OCI-LY1 (cell line): ENCODE measurements at regions not wholly inside any gene's neighbourhood (a gene's known extent, or its start where the extent isn't known, plus 50 kb on each side); places are given as distances from the start of the nearest gene placed in this dataset.

ENCODE experiments used
- EZH2 ChIP-seq: fragments of 200-600 bp; sonication (generic), shearing (Covaris generic); IDR thresholded peaks from 2 replicates; pipeline ENCODE4 v1.8.0; 2017; ENCODE audit warnings: borderline replicate concordance, mixed run types, mild to moderate bottlenecking, antibody characterized with exemption, low read length, moderate library complexity, mixed read lengths
- TF ChIP-seq, protein P1 (sequence below): fragments of 200-600 bp; sonication (generic), shearing (Covaris generic); IDR thresholded peaks from 2 replicates; pipeline ENCODE4 v1.5.1; 2017; ENCODE audit warnings: mild to moderate bottlenecking, antibody characterized with exemption, low read length, moderate library complexity, mixed read lengths

DNA sequence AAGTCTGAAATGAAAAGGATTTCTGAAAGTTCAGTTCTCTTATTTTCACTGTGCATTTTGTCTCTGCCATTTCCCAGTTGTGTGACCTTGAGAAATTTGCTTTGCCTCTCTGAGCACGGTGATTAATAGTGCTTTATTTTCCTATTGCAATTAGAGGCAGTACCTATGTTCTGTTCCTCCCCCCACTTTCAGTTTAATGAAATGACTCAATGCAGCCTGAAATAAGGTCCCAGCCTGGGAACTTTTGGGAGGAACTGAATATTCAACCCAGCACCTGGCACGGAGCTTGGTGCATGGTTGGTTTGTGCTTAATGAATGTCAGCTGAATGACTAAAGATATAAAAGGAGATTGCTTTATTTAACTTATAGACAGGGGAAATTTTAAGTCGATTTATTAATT, 352.6 kb downstream of the PDCD6IP start:
- TF ChIP-seq, protein P1, sequence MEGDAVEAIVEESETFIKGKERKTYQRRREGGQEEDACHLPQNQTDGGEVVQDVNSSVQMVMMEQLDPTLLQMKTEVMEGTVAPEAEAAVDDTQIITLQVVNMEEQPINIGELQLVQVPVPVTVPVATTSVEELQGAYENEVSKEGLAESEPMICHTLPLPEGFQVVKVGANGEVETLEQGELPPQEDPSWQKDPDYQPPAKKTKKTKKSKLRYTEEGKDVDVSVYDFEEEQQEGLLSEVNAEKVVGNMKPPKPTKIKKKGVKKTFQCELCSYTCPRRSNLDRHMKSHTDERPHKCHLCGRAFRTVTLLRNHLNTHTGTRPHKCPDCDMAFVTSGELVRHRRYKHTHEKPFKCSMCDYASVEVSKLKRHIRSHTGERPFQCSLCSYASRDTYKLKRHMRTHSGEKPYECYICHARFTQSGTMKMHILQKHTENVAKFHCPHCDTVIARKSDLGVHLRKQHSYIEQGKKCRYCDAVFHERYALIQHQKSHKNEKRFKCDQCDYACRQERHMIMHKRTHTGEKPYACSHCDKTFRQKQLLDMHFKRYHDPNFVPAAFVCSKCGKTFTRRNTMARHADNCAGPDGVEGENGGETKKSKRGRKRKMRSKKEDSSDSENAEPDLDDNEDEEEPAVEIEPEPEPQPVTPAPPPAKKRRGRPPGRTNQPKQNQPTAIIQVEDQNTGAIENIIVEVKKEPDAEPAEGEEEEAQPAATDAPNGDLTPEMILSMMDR: no peak
- TF ChIP-seq EZH2: no peak
